ENCODE measurements at regions not wholly inside any gene's neighbourhood (a gene's known extent, or its start where the extent isn't known, plus 50 kb on each side); places are given as distances from the start of the nearest gene placed in this dataset.

DNA sequence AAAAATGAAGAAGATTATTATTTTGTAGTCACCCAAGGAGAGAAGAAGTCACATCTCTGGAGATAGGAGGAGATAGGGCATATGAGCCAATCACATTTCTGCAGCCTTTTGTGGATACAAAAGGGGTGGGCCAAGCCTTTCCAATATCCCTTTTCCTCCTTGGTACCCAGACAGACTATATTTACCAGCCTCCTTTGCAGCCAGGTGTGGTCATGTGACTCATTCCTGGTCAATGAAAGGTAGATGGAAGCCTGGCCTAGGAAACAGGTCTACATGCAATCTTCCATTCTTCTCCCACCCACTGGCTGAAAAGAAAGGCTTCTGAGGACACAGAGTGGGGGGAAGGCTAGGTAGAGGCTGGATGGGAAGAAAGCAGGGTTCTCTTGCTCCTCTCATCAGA is 58.1 kb upstream of the ERG start:
- no peak for DNase-seq

GRCh38 chr21:38561205-38561604 is 62.9 kb upstream of the ERG start:
- no peaks in the 10 kb centered on the region for H3K27me3 ChIP-seq
- no peaks in the 10 kb centered on the region; the same call in 1 of the 2 replicates for H3K36me3 ChIP-seq
- H3K4me3 ChIP-seq, result no peak overlapping the region
- H3K9me3 ChIP-seq, result no peaks in the 10 kb centered on the region
- no peak for DNase-seq

More for the DNA sequence above, 58.1 kb upstream of the ERG start:
- no peak overlapping the region for H3K4me3 ChIP-seq
- H3K36me3 ChIP-seq, result no peaks in the 10 kb centered on the region
- H3K27me3 ChIP-seq, result no peaks in the 10 kb centered on the region
- no peaks in the 10 kb centered on the region for H3K9me3 ChIP-seq

- Histone ChIP-seq H3K4me3 (no peak overlapping the region), H3K36me3 (no peaks in the 10 kb centered on the region; the same call in 1 of the 2 replicates), H3K27me3 (no peaks in the 10 kb centered on the region), H3K9me3 (no peaks in the 10 kb centered on the region)
- DNase-seq, result no peak
These were observed 63.6 kb upstream of the ERG start for GRCh38 chr21:38561613-38562581.

- Histone ChIP-seq H3K27me3 (no peaks in the 10 kb centered on the region), H3K4me3 (peak overlapping the region; percentile 32), H3K36me3 (peaks cover 8% of the 10 kb centered on the region), H3K9me3 (no peaks in the 10 kb centered on the region)
- DNase-seq, result peak; percentile 69
These were observed 69.2 kb upstream of the ERG start for GRCh38 chr21:38567335-38567969.

DNA sequence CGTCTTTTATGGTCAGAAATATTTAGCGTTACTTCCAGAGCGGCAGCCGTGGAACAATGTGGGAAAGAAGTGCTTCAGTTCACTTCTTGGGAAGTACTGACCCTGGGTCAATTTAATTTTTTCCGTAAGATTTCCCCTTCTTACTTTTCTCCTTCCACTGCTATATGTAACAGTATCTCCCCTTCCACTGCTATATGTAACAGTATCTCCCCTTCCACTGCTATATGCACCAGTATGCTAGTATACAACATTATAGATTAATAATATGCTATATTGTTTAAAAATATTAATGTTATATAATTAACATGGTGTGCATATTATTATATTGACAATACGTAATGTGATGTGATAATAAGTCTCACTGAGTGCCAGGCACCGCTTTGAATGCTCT is 69.7 kb upstream of the ERG start:
- DNase-seq, result no peak
- Histone ChIP-seq H3K4me3 (peak overlapping the region; percentile 32), H3K36me3 (peaks cover 8% of the 10 kb centered on the region), H3K9me3 (no peaks in the 10 kb centered on the region), H3K27me3 (no peaks in the 10 kb centered on the region)

DNA sequence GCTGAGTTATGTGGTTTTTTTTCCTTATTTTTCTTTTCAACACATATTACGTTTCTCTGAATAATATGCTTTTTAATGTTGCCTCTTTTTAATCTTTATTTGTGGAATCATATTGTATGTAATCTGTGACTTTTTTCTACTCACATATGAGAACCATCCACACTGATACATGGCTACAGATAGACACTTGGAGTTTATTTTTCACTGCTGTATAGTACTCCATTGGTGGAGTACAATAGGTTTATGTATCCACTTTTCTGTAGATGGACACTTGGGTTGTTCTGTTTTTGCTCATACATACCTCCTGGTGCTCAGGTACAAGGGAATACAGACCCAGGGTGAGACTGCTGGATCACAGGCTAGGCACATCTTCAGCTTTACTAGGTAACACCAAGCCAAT is 71.5 kb upstream of the ERG start:
- DNase-seq, result no peak
- Histone ChIP-seq H3K9me3 (no peaks in the 10 kb centered on the region), H3K36me3 (peaks cover 8% of the 10 kb centered on the region), H3K27me3 (no peaks in the 10 kb centered on the region), H3K4me3 (no peak overlapping the region)

DNA sequence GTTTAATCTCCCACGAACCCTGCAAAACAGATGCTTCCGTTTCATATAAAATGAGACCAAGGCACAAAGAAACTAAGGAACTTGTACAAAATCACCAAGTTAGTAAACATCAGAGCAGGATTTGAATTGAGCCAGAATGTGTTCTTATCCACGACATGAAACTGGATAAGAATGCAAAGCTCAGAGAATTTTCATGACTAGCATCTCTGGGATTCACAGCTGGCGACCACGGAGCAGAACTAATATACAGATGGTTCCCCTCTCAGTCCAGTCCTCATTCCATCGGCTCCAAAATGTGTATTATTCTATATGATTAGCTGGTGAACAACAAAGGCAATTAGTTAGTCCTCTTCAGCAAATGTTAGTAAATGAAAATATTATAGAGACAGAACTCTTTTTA is 72.3 kb upstream of the ERG start:
- no peak overlapping the region for H3K4me3 ChIP-seq
- no peaks in the 10 kb centered on the region for H3K27me3 ChIP-seq
- peaks cover 8% of the 10 kb centered on the region for H3K36me3 ChIP-seq
- H3K9me3 ChIP-seq, result no peaks in the 10 kb centered on the region
- no peak for DNase-seq

DNA sequence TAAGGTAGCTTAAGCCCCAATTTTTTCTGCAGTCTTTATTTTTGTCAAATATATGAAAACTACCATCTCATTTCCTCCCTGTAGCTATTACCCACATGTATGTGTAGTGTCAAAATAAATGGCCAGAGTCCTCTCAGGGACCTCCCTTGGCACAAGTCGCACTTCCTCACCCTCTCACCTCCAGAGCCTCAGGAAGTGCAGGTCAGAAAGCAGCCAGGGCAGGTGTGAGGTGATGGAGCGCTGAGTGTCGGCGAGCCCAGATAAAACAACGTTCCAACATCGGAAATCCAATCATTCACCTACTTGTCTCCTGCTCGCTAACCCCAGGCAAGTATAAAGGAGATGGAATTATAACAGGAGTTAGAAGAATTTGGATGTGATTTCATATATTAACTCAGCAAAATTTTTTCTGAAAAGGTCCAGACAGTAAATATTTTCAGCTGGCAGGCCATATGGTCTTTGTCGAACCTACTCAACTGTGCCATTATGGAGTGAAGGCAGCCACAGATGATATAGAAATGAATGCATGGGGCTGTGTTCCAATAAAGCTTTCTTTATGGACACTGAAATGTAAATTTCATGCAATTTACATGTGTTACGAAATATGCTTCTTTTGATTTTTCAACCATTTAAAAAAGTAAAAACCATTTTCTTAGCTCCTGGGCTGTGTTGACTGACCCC is 76.8 kb upstream of the ERG start:
- H3K36me3 ChIP-seq, result peaks cover 4% of the 10 kb centered on the region
- no peak overlapping the region for H3K4me3 ChIP-seq
- no peaks in the 10 kb centered on the region for H3K9me3 ChIP-seq
- no peak for DNase-seq
- no peaks in the 10 kb centered on the region for H3K27me3 ChIP-seq

GRCh38 chr21:38577887-38578286 is 79.6 kb upstream of the ERG start:
- H3K4me3 ChIP-seq, result no peak overlapping the region
- no peaks in the 10 kb centered on the region for H3K9me3 ChIP-seq
- no peaks in the 10 kb centered on the region for H3K27me3 ChIP-seq
- H3K36me3 ChIP-seq, result no peaks in the 10 kb centered on the region; the same call in none of the 2 replicates
- DNase-seq, result no peak

GRCh38 chr21:38590449-38591217 is 92.4 kb upstream of the ERG start:
- Histone ChIP-seq H3K36me3 (no peaks in the 10 kb centered on the region), H3K4me3 (no peak overlapping the region), H3K9me3 (no peaks in the 10 kb centered on the region), H3K27me3 (no peaks in the 10 kb centered on the region)
- no peak for DNase-seq

DNA sequence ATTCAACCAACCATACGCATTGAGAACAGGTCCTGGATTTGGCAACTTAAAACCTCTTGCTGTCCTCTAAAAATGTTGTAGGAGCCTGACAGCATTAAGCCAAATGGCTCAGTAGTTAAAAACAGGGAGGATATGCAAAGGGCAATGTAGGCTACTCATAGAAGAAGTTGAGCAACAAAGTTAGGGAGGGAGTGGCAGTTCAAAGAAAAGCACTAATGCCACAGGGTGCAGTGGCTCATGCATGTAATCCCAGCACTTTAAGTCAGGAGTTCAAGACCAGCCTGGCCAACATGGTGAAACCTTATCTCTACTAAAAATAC is 92.9 kb upstream of the ERG start:
- Histone ChIP-seq H3K36me3 (no peaks in the 10 kb centered on the region), H3K9me3 (no peaks in the 10 kb centered on the region), H3K4me3 (no peak overlapping the region), H3K27me3 (no peaks in the 10 kb centered on the region)
- no peak for DNase-seq

DNA sequence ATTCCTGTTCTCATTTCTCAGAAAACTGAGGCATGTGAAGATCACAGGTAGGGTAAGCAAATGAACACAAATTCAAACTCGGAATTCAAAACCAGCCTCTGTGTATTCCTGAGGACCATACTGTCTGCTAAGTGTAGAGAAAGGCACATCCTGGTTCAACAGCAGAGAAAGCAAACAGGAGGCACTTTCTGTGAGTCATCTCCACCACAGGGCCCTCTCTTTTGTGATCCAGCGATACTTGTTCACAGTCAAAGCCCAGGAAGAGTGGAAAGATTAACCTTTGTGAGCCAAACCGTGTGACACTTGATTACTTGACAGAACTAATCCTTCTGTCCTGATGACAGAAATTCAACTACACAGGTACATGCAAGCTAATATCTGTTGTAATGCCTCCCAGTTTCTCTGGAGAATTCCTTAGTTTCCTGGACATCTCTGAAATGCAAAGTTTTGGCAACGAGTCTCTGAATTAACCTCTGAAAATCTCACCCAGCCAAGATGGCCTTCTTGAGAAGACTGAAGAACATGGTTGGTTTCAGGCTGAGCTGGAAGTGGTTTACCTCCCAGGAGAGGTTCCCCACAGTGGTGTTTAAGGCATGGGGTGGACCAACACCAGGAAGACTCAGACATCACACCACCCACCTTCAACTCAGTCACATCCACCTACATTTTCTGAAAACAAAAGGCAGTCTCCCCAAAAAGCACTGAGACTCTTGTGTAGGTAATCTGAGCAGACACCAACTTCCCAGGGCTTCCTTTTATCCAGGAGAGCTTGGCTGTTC is 98.2 kb upstream of the ERG start:
- Histone ChIP-seq H3K9me3 (no peaks in the 10 kb centered on the region), H3K27me3 (no peaks in the 10 kb centered on the region), H3K36me3 (no peaks in the 10 kb centered on the region), H3K4me3 (no peak overlapping the region)
- no peak for DNase-seq

- H3K27me3 ChIP-seq, result no peaks in the 10 kb centered on the region
- H3K4me3 ChIP-seq, result no peak overlapping the region
- peak; percentile 53 for DNase-seq
- H3K36me3 ChIP-seq, result no peaks in the 10 kb centered on the region
- no peaks in the 10 kb centered on the region for H3K9me3 ChIP-seq
These were observed 99.1 kb upstream of the ERG start for GRCh38 chr21:38597421-38597820.

GRCh38 chr21:38598413-38598812 is 100.1 kb upstream of the ERG start:
- no peak for DNase-seq
- Histone ChIP-seq H3K9me3 (no peaks in the 10 kb centered on the region), H3K4me3 (no peak overlapping the region), H3K27me3 (no peaks in the 10 kb centered on the region), H3K36me3 (no peaks in the 10 kb centered on the region)

DNA sequence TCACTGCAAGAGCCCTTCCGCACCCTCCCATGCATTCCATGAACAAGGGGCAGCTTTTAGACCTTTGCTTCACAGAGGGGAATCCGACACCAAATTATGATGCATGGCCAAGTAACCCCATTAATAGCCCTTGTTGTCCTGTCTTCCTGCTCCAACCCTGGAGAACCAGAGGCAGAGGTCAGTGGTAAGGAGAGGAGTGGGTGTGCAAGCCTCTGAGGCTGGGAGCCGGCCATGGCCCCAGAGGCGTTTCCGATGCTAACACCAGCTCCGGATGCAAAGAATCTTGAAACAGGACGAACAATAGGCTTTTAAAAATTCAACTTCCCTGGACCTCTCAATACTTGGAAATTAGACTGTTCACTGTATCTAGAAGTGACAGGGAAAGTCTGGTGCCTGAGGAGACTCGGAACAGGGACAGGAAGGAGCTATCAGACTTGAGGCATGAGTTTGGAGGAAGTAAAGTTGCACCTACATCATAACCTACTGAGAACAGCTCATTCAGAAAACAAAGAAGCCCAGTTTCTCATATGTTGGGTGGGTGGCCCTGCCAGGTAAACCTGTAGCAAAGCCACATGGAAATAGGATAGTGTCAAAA is 101.2 kb upstream of the ERG start:
- Histone ChIP-seq H3K4me3 (no peak overlapping the region), H3K27me3 (no peaks in the 10 kb centered on the region), H3K9me3 (no peaks in the 10 kb centered on the region), H3K36me3 (no peaks in the 10 kb centered on the region)
- no peak for DNase-seq

GRCh38 chr21:38600106-38600505 is 101.8 kb upstream of the ERG start:
- H3K4me3 ChIP-seq, result no peak overlapping the region
- no peaks in the 10 kb centered on the region for H3K9me3 ChIP-seq
- no peaks in the 10 kb centered on the region for H3K36me3 ChIP-seq
- no peak for DNase-seq
- no peaks in the 10 kb centered on the region for H3K27me3 ChIP-seq
